OCI-LY7 (cell line): ENCODE measurements at regions not wholly inside any gene's neighbourhood (a gene's known extent, or its start where the extent isn't known, plus 50 kb on each side); places are given as distances from the start of the nearest gene placed in this dataset.

Experiments used
- BruUV-seq: library from RNA; stranded (reverse); fragments of 400-500 nt; replicated peaks from 2 replicates; lab custom pipeline; 2021; lab: Mats Ljungman, UMichigan
- CTCF ChIA-PET: fragments of 300-600 bp; sonication (Branson Sonifier 250); formaldehyde crosslinking; loops from one replicate; lab custom pipeline; 2022; ENCODE audit warnings: antibody characterized with exemption; ENCODE audit not compliant: unreplicated experiment; lab: Charles Lee
- POLR2A ChIA-PET: fragments of 300-600 bp; sonication (Branson Sonifier 250); formaldehyde crosslinking; loops from one replicate; lab custom pipeline; 2022; ENCODE audit warnings: antibody characterized with exemption; lab: Charles Lee
- DNase-seq: peaks from one replicate; pipeline ENCODE4 v3.0.0-alpha.2; 2015; ENCODE audit warnings: low spot score
- H2AFZ ChIP-seq: fragments of 200-600 bp; sonication (generic), shearing (Covaris generic); 2 replicates; pipeline ENCODE4 v1.6.1; 2014; ENCODE audit warnings: mild to moderate bottlenecking, antibody characterized with exemption, low read length, moderate library complexity
- H3K27ac ChIP-seq: fragments of 200-600 bp; sonication (generic); 2 replicates; pipeline ENCODE4 v1.5.1; 2014; ENCODE audit warnings: mixed run types, low read depth, mild to moderate bottlenecking, moderate library complexity, low read length, inconsistent platforms; ENCODE audit not compliant: poor library complexity, severe bottlenecking
- H3K36me3 ChIP-seq: fragments of 200-600 bp; sonication (generic); 2 replicates; pipeline ENCODE4 v1.6.1; 2014; ENCODE audit warnings: mild to moderate bottlenecking, antibody characterized with exemption, low read length, moderate library complexity, mixed read lengths; ENCODE audit not compliant: insufficient read depth
- H3K4me1 ChIP-seq: fragments of 200-600 bp; sonication (generic); 2 replicates; pipeline ENCODE4 v1.5.1; 2014; ENCODE audit warnings: mild to moderate bottlenecking, low read length; ENCODE audit not compliant: insufficient read depth, poor library complexity, severe bottlenecking
- H3K4me2 ChIP-seq: fragments of 200-600 bp; sonication (generic); 2 replicates; pipeline ENCODE4 v1.6.1; 2014; ENCODE audit warnings: mild to moderate bottlenecking, low read length
- H3K4me3 ChIP-seq: fragments of 200-600 bp; sonication (generic); 2 replicates; pipeline ENCODE4 v1.5.1; 2014; ENCODE audit warnings: mild to moderate bottlenecking, low read depth, low read length; ENCODE audit not compliant: poor library complexity, severe bottlenecking
- H3K79me2 ChIP-seq: fragments of 200-600 bp; sonication (generic); 2 replicates; pipeline ENCODE4 v1.6.1; 2016; ENCODE audit warnings: low read depth, mild to moderate bottlenecking, low read length, moderate library complexity, mixed read lengths; ENCODE audit not compliant: insufficient read depth
- H3K9me2 ChIP-seq: fragments of 200-600 bp; sonication (generic); 2 replicates; pipeline ENCODE4 v1.6.1; 2016; ENCODE audit warnings: mild to moderate bottlenecking, low read length, mixed read lengths; ENCODE audit not compliant: insufficient read depth
- H3K9me3 ChIP-seq: fragments of 200-600 bp; sonication (generic); 2 replicates; pipeline ENCODE4 v1.6.1; 2014; ENCODE audit warnings: mild to moderate bottlenecking, mixed run types, low read length, mixed read lengths
- H4K20me1 ChIP-seq: fragments of 200-600 bp; sonication (generic); 2 replicates; pipeline ENCODE4 v1.6.1; 2014; ENCODE audit warnings: mild to moderate bottlenecking, antibody characterized with exemption, low read length, moderate library complexity, mixed read lengths; ENCODE audit not compliant: insufficient read depth
- CTCF ChIP-seq: fragments of 200-600 bp; sonication (generic); conservative IDR thresholded peaks from 2 replicates; pipeline ENCODE4 v1.5.1; 2014; ENCODE audit warnings: mild to moderate bottlenecking, antibody characterized with exemption, low read length, moderate library complexity, mixed read lengths
- EZH2phosphoT487 ChIP-seq: fragments of 200-600 bp; sonication (generic); IDR thresholded peaks from 2 replicates; pipeline ENCODE4 v1.6.1; 2018; ENCODE audit warnings: low read depth, borderline replicate concordance, mild to moderate bottlenecking, mixed run types, antibody characterized with exemption, low read length, moderate library complexity, mixed read lengths
- intact Hi-C: fragments of 100-400 bp; cut with micrococcal nuclease; formaldehyde crosslinking; loops from one replicate; pipeline ENCODE4 v1.10.0; 2022; ENCODE audit not compliant: unreplicated experiment

DNA sequence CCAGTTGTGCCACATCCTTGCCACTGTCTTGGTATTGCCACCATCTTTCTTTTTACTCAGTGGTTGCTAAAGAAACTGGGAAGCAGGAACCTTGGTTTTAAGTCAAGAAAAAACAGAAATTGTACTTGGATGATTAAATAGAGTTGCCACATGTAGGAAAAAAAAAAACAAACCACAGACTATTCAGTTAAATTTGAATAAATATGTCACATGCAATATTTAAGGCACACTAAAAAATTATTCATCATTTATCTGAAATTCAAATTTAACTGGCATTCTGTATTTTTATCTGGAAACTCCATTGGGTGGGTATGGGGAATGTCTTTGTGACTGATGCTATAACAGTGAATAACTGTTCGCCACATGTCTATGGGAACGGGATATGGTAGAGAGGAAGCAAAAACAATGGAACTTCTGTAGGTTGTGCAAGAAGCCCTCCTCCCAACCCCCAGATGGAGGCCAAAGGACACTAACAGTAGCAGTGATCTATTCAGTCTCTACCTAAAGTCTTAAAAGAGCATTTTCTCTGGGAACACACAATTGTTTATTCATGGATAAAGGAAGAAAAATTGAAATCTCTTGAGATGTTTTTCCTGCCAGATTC, 57.0 kb upstream of the PLAC8 start:
- H4K20me1 ChIP-seq: no peaks in the 10 kb centered on the region
- H2AFZ ChIP-seq: no peak overlapping the region
- H3K9me3 ChIP-seq: no peaks in the 10 kb centered on the region
- no TSS peak for BruUV-seq
- no peak for DNase-seq
- CTCF ChIA-PET: no interaction called here
- no peaks in the 10 kb centered on the region for H3K79me2 ChIP-seq
- TF ChIP-seq CTCF: no peak
- no peak for TF ChIP-seq EZH2phosphoT487
- H3K4me2 ChIP-seq: no peak overlapping the region
- intact Hi-C loops: no loop called here
- POLR2A ChIA-PET: interaction anchor here (1.4 kb wide), 1 partner anchor 21 kb away, joined by 3 read pairs; no protein-coding TSS in a partner anchor
- H3K9me2 ChIP-seq: no peaks in the 10 kb centered on the region
- no peaks in the 10 kb centered on the region for H3K36me3 ChIP-seq
- H3K4me3 ChIP-seq: no peak overlapping the region
- H3K27ac ChIP-seq: no peak overlapping the region
- peaks cover 11% of the 10 kb centered on the region for H3K4me1 ChIP-seq

GRCh38 chr4:83170952-83171399, 56.4 kb upstream of the PLAC8 start:
- H4K20me1 ChIP-seq: no peaks in the 10 kb centered on the region
- ChIA-PET CTCF (no interaction called here), POLR2A (no interaction called here)
- TF ChIP-seq EZH2phosphoT487: no peak
- H3K9me3 ChIP-seq: no peaks in the 10 kb centered on the region
- H3K79me2 ChIP-seq: no peaks in the 10 kb centered on the region
- no peak overlapping the region for H3K4me2 ChIP-seq
- no peak overlapping the region for H3K4me3 ChIP-seq
- no peaks in the 10 kb centered on the region for H3K36me3 ChIP-seq
- H2AFZ ChIP-seq: no peak overlapping the region
- intact Hi-C loops: no loop called here
- DNase-seq: no peak
- no peaks in the 10 kb centered on the region for H3K9me2 ChIP-seq
- BruUV-seq: no TSS peak
- H3K4me1 ChIP-seq: peaks cover 11% of the 10 kb centered on the region
- H3K27ac ChIP-seq: no peak overlapping the region
